Ectodermal cell (in vitro differentiated cells): ENCODE measurements at regions not wholly inside any gene's neighbourhood (a gene's known extent, or its start where the extent isn't known, plus 50 kb on each side); places are given as distances from the start of the nearest gene placed in this dataset.

Source experiments
- H3K27ac ChIP-seq: 2 replicates; pipeline ENCODE4 v1.7.0; 2013; ENCODE audit warnings: mild to moderate bottlenecking, low read depth, low read length; ENCODE audit not compliant: insufficient read depth, poor library complexity, severe bottlenecking
- H3K27me3 ChIP-seq: 2 replicates; pipeline ENCODE4 v1.7.0; 2013; ENCODE audit warnings: mild to moderate bottlenecking, low read length; ENCODE audit not compliant: insufficient read depth, control insufficient read depth, poor library complexity, severe bottlenecking
- H3K36me3 ChIP-seq: one replicate; pipeline ENCODE4 v1.7.0; 2013; ENCODE audit warnings: low read length; ENCODE audit not compliant: control insufficient read depth, insufficient read depth
- H3K4me1 ChIP-seq: one replicate; pipeline ENCODE4 v1.7.0; 2013; ENCODE audit warnings: low read length; ENCODE audit not compliant: control insufficient read depth, insufficient read depth
- H3K4me3 ChIP-seq: 2 replicates; pipeline ENCODE4 v1.7.0; 2013; ENCODE audit warnings: low read depth, low read length, control low read depth; ENCODE audit not compliant: insufficient read depth
- H3K9me3 ChIP-seq: 2 replicates; pipeline ENCODE4 v1.7.0; 2013; ENCODE audit warnings: mild to moderate bottlenecking, low read length, moderate library complexity; ENCODE audit not compliant: control insufficient read depth
- WGBS, 2 experiments: methylation state at CpG; one replicate each; pipeline ENCODE4 v1.1.7; 2013; ENCODE audit warnings: missing lambda C conversion rate in 2 of 2; 5-methylcytosine and 5-hydroxymethylcytosine counted together

DNA sequence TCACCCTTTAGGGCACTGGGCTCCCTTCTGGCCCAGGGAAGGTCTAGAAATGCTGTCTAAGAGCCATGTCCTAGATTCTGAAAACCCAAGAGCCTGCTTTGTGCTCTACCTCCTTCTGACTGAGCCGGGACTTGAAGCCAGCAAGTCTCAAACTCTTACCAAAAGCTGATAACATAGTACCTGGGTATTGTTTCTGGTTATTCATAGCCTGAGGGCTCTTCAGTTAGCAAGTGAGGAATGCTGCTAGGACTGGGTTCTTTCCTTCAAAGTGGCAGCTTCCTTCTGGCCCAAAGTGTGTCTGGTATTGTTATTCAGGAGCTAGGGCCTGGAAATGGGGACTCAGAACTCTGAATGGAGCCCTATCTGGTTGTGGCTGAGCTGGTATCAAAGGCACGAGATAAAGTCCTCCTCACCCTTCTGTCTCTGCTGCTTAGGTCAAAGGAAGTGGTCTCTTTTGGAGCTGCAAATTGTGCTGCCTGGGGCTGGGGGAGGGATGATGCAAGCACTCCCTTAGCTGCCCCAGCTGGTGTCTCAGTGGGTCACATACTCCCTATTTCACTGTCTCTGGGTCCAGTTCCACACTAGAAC, 696.0 kb upstream of the CCDC179 start:
- peaks cover 6% of the 10 kb centered on the region for H3K4me1 ChIP-seq
- H3K36me3 ChIP-seq: no peaks in the 10 kb centered on the region
- WGBS, 2 experiments: 89 to 97% methylated on average over 2 of the region's 2 CpGs
- H3K27me3 ChIP-seq: no peaks in the 10 kb centered on the region
- no peak overlapping the region for H3K4me3 ChIP-seq
- H3K27ac ChIP-seq: no peak overlapping the region
- H3K9me3 ChIP-seq: no peaks in the 10 kb centered on the region

DNA sequence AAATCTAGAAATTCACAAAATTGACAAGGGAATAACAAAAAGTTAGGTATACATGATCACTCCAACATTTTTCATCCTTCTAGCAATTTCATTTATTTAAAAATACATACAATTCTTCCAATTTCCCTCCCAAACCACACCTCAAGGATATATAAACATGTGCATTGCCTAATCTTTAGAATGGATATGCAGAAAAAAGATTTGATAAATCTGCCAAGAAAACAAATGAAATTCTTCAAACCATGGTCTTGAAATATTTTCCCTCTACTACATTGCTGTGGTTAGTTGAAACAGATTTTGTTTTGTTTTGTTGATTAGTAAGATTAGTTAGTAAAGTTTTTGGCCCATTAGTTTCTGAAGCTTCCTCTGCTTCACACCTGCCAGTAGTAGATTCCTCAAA, 703.3 kb upstream of the CCDC179 start:
- no peak overlapping the region for H3K4me3 ChIP-seq
- H3K27me3 ChIP-seq: no peaks in the 10 kb centered on the region
- no peak overlapping the region for H3K27ac ChIP-seq
- H3K4me1 ChIP-seq: peaks cover 1% of the 10 kb centered on the region
- H3K9me3 ChIP-seq: no peaks in the 10 kb centered on the region
- no peaks in the 10 kb centered on the region for H3K36me3 ChIP-seq

DNA sequence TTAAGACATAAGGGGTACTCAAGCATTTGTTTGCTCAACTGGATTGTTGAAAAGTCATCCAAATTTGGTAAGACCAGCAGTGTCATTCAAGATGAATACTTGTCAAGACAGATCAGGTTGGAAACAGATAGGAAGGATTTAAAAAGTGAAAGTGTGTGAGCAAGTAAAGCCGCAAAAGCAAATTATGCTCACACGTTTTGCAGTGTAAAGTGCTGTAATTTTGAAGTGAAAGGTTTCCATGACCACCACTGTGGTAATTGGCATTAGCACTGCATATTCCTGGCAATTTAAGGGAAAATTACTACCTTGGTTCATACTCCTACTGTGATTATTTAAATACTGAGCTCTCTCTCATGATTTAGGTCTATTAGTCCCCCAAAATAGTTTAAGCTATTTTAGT, 704.1 kb upstream of the CCDC179 start:
- WGBS, 2 experiments: 86% methylated on average over 2 of the region's 2 CpGs
- no peak overlapping the region for H3K4me3 ChIP-seq

DNA sequence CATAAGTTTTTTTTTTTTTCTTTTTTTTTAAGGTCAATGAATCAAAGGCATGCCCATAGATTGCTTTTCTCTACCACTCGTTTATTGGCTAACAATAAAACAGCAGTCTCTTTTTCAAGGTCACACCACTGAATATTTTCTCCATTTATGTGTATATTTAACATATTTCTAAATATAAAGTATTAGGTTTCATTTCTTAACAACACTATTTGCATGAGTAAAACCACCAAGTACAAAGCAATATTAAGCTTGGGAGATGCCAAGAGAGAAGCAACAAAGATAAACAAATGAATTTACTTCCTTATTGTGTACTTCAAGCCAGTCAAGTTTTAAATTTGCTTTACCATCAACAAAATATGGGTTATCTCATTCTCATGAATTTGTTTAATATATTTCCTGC, 708.9 kb upstream of the CCDC179 start:
- H3K36me3 ChIP-seq: no peaks in the 10 kb centered on the region
- no peaks in the 10 kb centered on the region for H3K4me1 ChIP-seq
- no peak overlapping the region for H3K4me3 ChIP-seq
- 100% methylated on average over 1 of the region's 1 CpG; no CpG with 5 or more reads in 1 of the 2 experiments for WGBS, 2 experiments
- H3K9me3 ChIP-seq: no peaks in the 10 kb centered on the region
- no peak overlapping the region for H3K27ac ChIP-seq
- H3K27me3 ChIP-seq: no peaks in the 10 kb centered on the region

More for the DNA sequence above, 704.1 kb upstream of the CCDC179 start:
- H3K27me3 ChIP-seq: no peaks in the 10 kb centered on the region
- no peaks in the 10 kb centered on the region for H3K9me3 ChIP-seq
- no peaks in the 10 kb centered on the region for H3K4me1 ChIP-seq
- no peaks in the 10 kb centered on the region for H3K36me3 ChIP-seq
- H3K27ac ChIP-seq: no peak overlapping the region

DNA sequence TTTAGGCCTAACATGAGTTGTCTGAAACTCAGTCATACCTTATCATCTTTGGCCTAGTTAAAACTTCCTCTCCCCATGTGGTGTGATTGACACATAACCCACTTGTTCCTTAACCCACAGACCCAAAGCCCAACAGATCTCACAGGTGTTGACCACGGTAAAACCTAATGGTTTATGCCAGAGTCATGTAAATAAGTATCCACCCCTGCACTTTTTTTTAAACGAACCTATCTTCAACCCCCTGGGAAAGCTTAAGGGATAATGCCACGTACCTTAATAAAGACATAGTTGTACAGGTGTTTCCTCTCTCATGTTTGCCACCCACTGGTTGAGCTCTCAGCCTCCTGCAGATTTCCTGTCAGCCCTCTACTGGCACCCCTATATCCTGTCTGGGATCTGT, 709.3 kb upstream of the CCDC179 start:
- H3K9me3 ChIP-seq: no peaks in the 10 kb centered on the region
- H3K4me1 ChIP-seq: no peaks in the 10 kb centered on the region
- H3K36me3 ChIP-seq: no peaks in the 10 kb centered on the region
- no peak overlapping the region for H3K27ac ChIP-seq
- 87 to 89% methylated on average over 3 of the region's 3 CpGs for WGBS, 2 experiments
- no peaks in the 10 kb centered on the region for H3K27me3 ChIP-seq
- H3K4me3 ChIP-seq: no peak overlapping the region

DNA sequence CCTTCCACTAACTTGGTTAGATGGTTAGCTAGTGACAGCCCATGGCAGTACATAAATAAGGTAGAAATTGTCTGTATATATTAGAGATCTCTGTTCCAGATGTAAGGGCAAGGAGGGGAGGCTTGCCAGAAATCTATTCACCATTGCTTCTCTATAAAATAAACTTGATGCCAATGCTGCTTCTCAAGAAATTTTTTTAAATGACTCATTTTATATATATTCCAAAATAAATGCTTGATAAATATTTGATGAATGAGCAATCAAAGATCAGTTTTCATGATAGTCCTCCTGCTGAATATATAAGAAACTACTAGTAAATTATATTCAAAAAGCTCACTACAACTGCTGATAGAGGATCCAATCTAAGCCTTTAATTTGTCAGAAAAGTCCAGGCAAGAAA, 710.6 kb upstream of the CCDC179 start:
- Histone ChIP-seq H3K4me3 (no peak overlapping the region), H3K9me3 (no peaks in the 10 kb centered on the region)

DNA sequence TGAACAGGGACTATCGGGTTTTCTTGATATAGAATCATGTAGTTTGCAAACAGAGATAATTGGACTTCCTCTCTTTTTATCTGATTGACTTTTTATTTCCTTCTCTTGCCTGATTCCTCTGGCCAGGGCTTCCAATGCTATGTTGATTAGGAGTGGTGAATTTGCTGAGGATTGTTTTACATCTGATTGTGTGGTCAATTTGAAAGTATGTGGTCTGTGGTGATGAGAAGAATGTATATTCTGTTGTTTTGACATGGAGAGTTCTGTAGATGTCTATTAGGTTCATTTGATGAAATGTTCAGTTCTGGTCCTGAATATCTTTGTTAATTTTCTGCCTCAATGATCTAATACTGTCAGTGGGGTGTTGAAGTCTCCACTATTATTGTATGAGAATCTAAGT, 713.2 kb upstream of the CCDC179 start:
- Histone ChIP-seq H3K9me3 (no peaks in the 10 kb centered on the region), H3K36me3 (no peaks in the 10 kb centered on the region), H3K4me3 (no peak overlapping the region), H3K4me1 (no peaks in the 10 kb centered on the region), H3K27ac (no peak overlapping the region), H3K27me3 (no peaks in the 10 kb centered on the region)
- 100% methylated on average over 1 of the region's 1 CpG for WGBS, 2 experiments

More for the DNA sequence above, 710.6 kb upstream of the CCDC179 start:
- Histone ChIP-seq H3K4me1 (no peaks in the 10 kb centered on the region), H3K36me3 (no peaks in the 10 kb centered on the region), H3K27me3 (no peaks in the 10 kb centered on the region), H3K27ac (no peak overlapping the region)

DNA sequence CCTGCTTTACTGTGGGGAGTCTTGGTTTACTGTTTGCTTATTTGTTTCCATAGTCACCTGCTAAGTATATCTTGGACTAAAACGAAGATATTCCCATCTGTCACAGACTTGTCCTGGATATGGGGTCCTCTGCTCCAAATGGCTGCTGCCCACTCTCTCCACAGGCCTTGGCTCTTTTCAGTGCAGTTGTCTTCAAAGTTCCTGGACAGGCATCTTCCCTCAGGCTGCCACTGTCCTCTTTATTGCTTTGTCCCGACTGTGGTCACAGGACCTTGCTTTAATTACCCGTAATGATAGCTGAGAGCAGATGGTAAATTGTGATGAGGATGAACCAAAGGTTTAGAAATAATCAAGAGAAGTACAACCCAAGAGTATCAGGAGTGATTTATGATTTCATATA, 713.9 kb upstream of the CCDC179 start:
- H3K9me3 ChIP-seq: no peaks in the 10 kb centered on the region
- 94 to 97% methylated on average over 3 of the region's 3 CpGs for WGBS, 2 experiments

DNA sequence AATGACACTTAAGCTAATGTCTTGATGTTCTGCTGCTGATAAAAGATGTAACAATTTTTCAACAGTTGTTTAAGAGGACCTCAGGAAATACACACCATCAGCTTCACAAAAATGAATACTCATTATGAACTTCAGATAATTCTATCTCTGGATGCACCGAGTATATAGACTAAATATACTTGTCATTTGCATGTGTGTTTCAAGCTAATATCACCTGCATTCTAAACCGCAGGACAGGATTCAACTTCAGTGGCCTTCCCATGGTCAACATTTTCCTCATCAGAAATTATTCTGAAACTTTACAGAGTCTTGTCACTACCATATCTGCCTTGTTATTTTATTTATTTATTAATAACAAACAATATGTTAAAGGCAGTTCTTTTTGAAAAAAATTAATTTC, 717.0 kb upstream of the CCDC179 start:
- Histone ChIP-seq H3K27ac (no peak overlapping the region), H3K4me1 (no peaks in the 10 kb centered on the region), H3K4me3 (no peak overlapping the region), H3K27me3 (no peaks in the 10 kb centered on the region), H3K36me3 (no peaks in the 10 kb centered on the region), H3K9me3 (no peaks in the 10 kb centered on the region)
- 98 to 100% methylated on average over 2 of the region's 2 CpGs for WGBS, 2 experiments

More for the DNA sequence above, 713.9 kb upstream of the CCDC179 start:
- Histone ChIP-seq H3K36me3 (no peaks in the 10 kb centered on the region), H3K27me3 (no peaks in the 10 kb centered on the region), H3K4me3 (no peak overlapping the region), H3K27ac (no peak overlapping the region), H3K4me1 (no peaks in the 10 kb centered on the region)

DNA sequence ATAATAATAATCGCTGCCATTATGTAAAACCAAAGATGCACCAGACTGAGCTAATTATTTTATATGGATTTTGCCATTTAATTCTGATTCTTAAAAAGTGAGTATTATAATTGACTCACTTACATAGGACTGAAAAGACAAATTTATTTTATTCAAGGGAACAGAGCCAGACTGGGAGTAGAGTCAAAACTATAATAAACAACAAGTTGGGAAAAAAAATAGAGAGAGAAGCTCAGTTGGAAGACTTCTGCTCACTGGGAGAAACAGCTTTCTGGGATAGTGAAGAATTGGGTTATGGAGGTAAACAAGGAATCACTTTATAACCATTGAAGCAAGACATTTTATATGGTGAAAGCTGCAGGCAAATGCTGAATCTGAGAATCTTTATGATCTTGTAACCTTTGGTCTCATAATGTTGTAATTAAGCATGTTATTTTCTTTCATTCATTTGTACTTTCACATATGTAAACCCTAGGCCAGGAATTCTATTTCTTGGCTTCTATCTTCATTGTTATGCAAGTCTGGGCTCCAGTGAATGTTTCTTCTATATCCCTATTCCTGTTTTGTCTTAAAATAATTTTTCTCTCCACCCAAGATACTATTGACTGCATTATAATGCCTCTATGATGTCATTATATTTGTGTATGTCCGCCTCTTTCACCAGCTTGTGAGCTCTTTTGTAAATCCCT, 725.3 kb upstream of the CCDC179 start:
- no peaks in the 10 kb centered on the region for H3K36me3 ChIP-seq
- no peak overlapping the region for H3K27ac ChIP-seq
- no peaks in the 10 kb centered on the region for H3K9me3 ChIP-seq
- H3K4me3 ChIP-seq: no peak overlapping the region
- WGBS, 2 experiments: 100% methylated on average over 1 of the region's 2 CpGs; no CpG with 5 or more reads in 1 of the 2 experiments
- H3K27me3 ChIP-seq: no peaks in the 10 kb centered on the region
- no peaks in the 10 kb centered on the region for H3K4me1 ChIP-seq
